HG03060 (cell line): ENCODE measurements at regions not wholly inside any gene's neighbourhood (a gene's known extent, or its start where the extent isn't known, plus 50 kb on each side); places are given as distances from the start of the nearest gene placed in this dataset.
"Not testable (repeated sequence)": the region's sequence is repeated elsewhere in the genome, so short reads cannot be mapped to it uniquely, and the experiment has no call there.

ENCODE experiments used
- ATAC-seq: cut with Tn5 transposase; IDR thresholded peaks from one replicate; pipeline ENCODE4 v1.9.1; 2021; ENCODE audit warnings: low read depth, moderate number of reproducible peaks; ENCODE audit not compliant: unreplicated experiment

DNA sequence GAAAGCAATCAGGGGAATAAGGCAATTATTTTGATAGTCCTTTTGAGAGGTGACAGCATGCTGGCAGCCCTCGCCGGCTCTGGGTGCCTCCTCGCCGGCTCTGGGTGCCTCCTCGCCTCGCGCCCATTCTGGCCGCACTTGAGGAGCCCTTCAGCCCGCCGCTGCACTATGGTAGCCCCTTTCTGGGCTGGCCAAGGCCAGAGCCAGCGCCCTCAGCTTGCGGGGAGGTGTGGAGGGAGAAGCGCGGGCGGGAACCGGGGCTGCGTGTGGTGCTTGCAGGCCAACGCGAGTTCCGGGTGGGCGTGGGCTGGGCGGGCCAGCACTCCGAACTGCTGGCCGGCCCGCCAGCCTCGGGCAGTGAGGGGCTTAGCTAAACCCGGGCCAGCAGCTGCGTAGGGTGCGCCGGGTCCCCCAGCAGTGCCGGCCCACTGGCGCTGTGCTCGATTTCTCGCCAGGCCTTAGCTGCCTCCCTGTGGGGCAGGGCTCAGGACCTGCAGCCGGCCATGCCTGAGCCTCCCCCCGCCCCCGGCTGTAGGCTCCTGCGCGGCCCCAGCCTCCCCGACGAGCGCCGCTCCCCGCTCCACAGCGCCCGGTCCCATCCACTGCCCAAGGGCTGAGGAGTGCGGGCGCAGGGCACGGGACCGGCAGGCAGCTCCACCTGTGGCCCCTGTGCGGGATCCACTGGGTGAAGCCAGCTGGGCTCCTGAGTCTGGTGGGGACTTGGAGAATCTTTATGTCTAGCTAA is 193.5 kb downstream of the ADCYAP1 start:
- not testable (repeated sequence) for ATAC-seq

DNA sequence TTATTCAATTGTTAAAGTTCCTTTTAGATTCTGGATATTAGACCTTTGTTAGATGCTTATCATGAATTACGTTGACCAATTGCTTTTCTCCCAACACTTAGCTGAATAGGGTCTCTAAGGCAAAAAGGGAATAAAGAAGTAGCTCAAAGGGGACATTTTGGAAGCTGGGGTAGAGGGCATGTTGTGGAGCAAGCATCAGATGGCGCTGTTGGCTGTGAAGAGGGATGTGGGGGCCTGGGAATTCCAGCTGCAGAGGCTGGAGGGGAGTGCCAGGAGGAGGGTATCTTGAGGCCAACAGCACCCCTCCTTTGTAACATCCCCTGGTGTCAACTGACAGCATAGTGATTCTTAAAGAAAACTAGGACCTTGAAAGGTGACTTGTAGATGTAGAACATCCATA is 198.2 kb downstream of the ADCYAP1 start:
- no peak for ATAC-seq

DNA sequence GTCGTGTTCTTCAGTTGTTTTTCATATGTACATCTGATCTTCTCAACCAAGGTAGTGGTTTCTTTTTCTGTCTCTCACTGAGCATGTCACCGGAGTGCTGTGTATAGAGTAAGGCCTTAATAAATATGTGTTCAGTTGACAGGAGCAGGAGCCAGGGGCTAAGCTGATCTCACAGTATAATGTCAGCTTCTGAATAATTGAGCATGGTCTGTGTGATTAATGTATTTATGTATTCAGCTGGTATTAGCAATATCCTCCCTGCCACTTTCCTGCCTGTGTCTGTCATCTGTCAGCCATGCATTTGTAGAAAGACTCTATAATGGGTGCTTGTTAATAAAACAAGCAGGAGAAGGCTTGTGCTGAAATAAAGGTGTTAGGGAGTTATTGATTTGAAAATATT is 198.9 kb downstream of the ADCYAP1 start:
- ATAC-seq: no peak

DNA sequence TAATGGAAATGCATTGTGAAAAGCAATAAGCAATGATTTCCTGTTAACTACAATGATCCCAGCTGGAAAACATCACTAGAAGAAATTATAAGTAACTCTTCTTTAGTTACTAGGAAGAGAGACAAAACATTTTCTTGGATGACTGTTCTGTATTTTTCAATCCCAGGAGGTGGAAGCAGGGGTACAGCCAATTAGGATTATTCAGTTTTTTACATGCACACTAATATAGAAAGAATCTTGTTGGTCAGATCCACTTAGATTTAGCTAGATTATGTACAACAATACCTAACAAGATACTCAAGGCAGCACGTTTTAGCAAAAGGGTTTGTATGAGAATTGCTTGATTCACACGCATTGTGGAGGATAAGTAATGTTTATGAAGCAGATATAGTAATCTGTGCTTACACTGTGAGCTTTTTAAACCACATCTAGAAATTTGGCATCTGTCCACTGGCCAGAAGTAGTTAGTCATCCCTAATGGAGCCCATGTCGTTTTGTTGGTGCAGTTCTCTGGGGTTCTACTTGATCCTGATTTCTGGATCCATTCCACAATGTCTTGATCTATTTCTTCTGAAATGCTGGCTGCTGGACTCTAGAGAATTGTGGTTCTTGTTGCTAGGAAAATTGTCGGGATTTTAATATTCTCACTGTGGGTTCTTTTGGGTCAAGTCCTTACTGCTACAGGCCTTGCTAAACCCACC is 199.7 kb downstream of the ADCYAP1 start:
- ATAC-seq: no peak

DNA sequence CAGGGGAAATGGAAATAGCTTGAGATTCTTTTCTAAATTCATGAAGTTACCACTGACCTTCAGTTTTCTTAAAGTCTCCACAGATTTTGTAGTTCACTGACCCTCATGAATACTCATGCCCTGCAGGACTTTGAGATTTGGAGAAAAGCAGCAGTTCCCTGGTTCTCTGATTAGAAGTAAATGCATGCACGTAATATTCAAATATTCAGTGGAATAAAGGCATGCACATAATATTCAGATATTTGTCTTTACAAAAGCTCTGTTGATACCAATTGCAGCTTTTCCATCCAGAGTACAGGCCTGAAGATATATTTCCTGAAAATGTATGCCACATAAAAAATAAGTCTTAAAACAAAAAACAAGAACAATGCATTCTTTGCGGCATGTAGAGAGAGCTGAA is 219.8 kb downstream of the ADCYAP1 start:
- no peak for ATAC-seq

DNA sequence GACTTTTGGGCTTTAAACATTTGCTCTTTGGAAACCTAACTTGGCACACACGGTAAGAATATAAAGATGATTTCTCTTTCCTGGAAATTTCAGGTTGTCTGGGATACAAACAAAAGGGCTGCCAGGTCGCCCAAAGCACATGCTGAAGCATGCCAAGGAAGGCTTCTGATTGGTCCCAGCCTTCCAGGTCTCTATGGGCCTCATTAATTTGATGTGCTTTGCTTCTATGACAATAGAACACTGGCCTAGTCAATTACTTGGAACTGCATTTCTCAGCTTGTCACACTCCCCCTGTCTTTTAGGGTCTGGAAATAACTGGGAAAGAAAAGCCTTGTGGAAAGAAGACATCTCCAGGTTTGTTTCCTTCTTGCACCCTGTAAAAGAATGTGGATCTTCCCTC is 228.9 kb downstream of the ADCYAP1 start:
- no peak for ATAC-seq

DNA sequence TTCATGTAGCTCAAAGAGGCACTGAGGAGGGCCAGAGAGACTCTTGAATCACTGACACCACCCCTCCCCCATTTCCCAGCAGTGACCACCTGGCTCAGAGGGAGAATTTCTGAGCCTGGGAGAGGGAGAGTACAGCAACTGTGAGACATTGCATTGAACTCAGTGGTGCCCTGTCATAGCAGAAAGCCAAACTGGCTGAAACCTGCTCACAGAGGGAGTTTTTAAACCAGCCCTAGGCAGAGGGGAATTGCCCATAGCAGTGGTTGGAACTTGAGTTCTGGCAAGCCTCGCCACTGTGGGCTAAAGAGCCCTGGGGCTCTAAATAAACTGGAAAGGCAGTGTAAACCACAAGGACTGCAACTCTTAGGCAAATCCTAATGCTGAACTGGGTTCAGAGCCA is 243.1 kb downstream of the ADCYAP1 start:
- ATAC-seq: no peak

DNA sequence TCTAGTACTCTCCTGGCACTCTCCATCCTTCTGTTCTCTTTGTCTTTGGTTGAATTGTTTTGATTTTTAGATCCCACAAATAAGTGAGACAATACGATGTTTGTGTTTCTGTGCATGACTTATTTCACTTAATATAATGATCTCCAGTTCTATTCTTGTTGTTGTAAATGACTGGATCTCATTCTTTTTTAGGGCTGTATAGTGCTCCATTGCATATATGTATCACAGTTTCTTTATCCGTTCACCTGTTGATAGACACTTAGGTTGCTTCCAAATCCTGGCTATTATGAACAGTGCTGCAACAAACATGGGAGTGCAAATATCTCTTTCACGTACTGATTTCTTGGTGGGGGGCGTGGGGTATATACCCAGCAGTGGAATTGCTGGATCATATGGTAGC is 245.0 kb downstream of the ADCYAP1 start:
- no peak for ATAC-seq

DNA sequence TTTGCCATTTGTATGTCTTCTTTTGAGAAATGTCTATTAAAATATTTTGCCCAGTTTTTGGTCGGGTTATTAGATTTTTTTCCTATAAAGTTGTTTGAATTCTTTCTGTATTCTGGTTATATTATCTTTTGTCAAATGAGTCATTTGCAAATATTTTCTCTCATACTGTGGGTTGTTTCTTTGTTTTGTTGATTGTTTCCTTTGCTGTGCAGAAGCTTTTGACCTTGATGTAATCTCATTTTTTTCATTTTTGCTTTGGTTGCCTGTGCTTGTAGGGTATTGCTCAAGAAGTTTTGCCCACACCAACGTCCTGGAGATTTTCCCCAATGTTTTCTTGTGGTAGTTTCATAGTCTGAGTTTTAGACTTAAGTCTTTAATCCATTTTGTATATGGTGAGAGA is 245.7 kb downstream of the ADCYAP1 start:
- no peak for ATAC-seq

DNA sequence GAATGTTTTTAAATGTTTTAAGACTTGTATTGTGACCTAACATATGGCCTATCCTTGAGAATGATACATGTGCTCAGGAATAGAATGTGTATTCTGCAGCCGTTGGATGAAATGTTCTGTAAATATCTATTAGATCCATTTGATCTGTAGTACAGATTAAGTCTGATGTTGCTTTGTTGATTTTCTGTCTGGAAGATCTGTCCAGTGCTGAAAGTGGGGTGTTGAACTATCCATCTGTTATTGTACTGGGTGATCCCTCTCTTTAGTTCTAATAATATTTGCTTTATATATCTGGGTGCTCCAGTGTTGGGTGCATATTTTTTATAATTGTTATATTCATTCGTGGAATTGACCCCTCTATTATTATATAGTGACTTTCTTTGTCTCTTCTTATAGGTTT is 248.3 kb downstream of the ADCYAP1 start:
- ATAC-seq: not testable (repeated sequence)

DNA sequence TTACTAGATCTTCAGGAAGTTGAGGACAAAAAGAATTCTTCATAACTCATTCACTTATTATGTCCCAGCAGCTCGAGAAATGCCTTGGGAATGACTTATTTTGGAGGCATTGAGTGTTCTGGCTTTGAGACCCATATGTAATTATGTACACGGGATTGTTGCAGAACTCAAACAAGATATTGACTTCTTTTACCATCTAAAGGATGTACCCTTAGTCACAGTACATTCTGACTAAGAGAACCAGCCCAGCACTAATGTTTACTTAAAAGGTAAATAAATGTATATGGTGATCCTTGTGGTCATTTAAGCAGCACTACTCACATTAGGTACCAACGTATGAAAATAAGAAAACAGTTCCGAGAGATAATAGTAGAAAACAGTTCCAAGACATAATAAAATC is 268.9 kb downstream of the ADCYAP1 start:
- ATAC-seq: no peak

DNA sequence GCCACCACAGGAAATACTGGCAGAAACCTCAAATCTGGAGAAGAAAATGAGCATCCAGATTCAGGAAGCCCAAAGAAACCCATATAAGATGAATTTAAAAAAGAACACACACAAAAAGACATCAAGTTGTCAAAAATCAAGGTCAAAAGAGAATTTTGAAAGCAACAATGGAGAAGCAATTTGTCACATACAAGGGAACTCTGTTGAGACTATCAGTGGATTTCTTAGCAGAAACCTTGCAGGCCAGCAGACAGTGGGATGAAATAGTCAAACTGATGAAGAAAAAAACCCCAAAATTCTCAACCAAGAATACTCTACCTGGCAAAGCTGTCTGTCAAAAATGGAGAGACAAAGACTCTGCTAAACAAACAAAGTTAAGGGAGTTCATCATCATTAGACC is 272.6 kb downstream of the ADCYAP1 start:
- ATAC-seq: no peak

DNA sequence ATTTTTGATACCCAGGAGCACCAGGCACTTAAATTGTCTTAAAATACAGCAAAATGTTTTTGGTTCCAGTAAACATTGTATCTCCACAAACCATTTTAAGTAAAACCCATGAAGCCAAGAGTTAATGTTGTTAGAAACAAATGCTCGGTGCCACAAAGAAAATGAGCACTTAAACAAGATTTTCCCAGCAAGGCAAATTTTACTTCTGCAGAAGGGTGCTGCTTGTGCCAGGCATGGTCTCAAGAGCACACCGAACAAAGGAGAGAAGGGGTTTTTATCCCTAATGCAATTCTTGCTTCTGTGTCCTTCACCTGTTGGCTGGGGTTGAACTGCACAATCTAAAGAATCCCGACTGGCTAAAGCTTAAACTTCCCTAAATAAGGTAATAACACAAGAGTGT is 286.7 kb downstream of the ADCYAP1 start:
- ATAC-seq: no peak

DNA sequence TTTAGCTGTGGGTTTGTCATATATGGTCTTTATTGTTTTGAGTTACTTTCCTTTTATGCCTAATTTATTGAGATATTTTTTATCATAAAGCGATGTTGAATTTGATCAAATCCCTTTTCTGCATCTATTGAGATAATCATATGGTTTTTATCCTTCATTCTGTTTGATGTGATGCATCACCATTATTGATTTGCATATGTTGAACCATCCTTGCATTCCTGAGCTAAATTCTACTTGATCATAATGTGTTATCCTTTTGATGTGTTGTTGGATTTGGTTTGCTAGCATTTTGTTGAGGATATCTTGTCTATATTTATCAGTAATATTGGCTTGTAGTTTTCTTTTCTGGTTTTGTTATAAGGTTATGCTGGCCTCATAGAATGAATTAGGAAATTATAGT is 308.5 kb downstream of the ADCYAP1 start:
- no peak for ATAC-seq

DNA sequence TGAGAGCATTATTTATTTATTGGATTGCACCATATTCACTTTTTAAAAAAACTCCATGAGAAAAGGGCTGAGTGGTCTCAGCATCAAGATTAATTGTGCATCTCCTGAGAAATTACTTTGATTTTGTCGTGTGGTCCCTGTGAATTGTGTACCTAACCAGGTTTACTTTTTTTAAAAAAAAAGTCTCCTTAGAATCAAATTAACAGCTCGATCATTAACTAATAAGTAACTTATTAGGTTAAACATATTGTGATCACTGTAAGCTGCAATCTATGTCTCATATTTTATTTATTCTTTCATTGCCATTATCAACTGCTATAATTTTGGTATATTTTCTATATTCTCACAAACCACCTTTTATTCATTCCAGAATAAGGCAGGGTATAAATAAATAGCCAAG is 318.2 kb downstream of the ADCYAP1 start:
- ATAC-seq: no peak

DNA sequence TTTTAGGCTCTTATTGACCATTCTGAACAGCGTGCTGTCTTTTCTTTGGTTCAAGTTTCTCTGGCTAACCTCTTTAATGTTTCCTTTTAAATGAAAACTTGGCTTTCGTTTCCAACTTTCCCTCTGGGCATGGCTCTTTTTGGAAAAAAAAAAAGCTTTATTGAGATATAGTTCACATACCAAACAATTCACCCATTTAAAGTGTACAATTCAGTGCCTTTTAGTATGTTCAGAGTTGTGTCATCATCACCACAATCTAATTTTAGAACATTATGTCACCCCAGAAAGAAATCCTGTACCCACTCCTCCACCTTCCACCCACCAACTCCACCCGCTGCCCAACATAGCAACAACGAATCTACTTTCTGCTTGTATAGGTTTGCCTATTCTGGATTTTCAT is 322.4 kb downstream of the ADCYAP1 start:
- no peak for ATAC-seq

DNA sequence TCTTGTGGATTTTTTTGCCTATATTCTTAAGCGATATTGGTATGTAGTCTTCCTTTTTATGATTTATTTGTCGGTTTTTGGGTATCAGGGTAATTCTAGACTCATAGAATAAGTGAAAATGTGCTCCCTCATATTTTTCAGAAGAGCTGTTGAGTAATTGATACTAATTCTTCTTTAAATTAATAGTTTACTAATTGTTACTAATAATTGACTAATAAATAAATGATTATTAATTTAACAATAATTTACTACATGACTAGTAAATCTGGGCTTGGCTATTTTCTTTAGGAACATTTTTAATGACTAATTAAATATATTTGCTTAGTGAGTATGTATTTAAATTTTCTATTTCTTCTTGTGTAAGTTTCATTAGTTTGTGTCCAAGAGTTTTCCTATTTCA is 325.0 kb downstream of the ADCYAP1 start:
- ATAC-seq: no peak

DNA sequence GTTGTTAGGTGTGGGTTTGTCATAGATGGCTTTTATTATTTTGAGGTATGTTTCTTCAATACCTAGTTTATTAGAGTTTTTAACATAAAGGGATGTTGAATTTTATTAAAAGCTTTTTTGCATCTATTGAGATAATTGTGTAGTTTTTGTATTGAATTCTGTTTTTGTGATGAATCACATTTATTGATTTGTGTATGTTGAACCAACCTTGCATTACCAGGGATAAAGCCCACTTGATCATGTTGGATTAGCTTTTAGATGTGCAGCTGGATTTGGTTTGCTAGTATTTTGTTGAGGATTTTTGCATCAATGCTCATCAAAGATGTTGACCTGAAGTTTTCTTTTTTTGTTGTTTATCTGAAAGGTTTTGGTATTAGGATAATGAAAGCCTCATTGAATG is 328.2 kb downstream of the ADCYAP1 start:
- no peak for ATAC-seq

DNA sequence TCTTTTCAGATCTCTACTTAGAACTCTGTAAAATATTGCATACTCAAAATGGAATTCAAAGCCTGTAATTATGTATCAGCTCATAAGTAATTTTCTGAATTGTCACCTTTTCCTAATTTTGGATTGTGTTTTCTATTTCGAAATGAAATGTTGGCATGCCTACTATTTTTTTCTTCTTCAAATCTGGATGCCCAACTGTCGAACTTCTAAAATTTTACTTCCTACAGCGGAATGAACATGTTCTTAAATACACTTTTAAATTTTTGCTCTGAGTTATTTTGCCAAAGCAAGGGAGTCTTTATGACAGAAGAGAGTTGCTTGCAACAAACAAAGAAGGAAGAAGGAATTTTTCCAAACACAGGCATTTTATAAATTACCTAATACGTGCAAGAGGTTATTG is 336.0 kb downstream of the ADCYAP1 start:
- ATAC-seq: no peak

DNA sequence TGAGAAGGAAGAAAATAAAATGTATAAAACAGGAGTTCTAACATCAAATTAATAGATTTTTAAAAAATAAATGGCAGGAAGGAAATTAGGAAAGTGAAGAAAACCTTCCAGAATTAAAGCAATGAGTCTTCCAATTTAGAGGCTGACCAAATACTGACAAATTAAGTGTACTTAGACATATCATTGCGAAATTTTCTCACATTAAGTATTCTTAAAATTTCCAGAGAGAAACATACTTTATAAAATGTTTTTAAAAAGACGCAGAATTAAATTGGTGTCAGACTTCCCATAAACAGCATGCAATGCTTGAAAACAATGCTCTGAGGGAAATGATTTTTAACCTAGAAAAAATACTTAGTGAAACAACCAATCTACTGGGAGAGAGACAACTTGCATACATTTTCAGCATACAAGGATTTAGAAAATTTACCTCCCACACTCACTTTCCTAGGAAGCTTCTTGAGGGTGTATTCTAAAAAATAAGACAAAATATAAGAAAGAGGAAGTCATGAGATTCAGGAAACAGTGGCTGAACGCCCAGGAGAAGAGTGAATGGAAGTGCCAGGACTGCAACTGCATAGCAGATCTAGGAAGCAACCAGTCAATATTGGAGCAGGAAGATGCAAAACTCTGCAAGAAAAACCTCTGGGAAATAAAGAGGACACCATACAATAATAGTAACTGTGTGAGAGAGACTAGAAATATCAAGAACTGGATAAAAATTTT is 339.9 kb downstream of the ADCYAP1 start:
- no peak for ATAC-seq

DNA sequence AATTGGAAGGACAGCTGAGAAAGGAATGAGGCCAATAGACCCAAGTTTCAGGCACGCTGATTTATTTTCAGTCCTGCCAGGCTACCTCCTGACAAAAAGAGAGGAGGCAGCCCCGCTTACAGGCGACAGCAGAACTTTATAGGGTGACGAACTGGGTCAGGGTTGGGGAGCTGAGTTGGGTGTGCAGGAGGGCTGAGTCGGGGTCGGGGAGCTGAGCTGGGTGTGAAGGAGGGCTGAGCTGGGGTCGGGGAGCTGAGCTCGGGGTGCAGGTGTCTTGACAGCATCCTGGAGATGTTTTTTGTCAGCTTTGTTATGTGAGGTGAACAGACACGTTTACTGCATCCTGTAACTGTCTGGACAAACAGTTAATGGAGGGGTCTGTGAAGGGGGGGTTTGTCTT is 342.2 kb downstream of the ADCYAP1 start:
- ATAC-seq: no peak

DNA sequence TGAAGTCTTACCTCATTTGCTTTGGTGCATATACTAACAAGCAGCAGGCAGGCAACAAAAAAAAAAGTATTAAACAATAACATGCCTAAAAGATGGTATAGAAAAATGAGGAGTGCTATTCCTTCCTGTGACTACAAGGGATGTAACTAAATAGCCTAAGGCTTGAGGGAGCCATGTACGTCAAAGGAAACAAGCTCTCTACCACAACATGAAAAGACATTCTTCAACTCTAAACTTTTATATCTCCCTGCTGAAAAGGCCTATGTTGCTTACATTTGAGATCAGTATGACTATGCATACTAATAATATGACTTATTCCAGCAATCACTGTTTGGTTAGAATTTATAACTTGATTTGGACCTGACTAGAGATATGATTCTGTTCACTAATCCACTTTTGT is 347.9 kb downstream of the ADCYAP1 start:
- no peak for ATAC-seq
